GM13976 (cell line): ENCODE measurements at regions not wholly inside any gene's neighbourhood (a gene's known extent, or its start where the extent isn't known, plus 50 kb on each side); places are given as distances from the start of the nearest gene placed in this dataset.

Experiments
- DNase-seq: peaks from one replicate; pipeline ENCODE4 v3.0.0; 2012; ENCODE audit warnings: low spot score
- CTCF ChIP-seq: IDR thresholded peaks from 2 replicates; pipeline ENCODE4 v1.5.1; 2012; ENCODE audit warnings: borderline replicate concordance, mild to moderate bottlenecking; ENCODE audit not compliant: insufficient read depth; ENCODE audit errors: extremely low read depth, missing control alignments, control extremely low read depth
- in situ Hi-C: fragments of 300-500 bp; cut with MboI; formaldehyde crosslinking; loops from one replicate; pipeline ENCODE4 v1.12.0; 2022; ENCODE audit warnings: low sequenced_read_pairs, mixed read lengths, inconsistent platforms; ENCODE audit not compliant: unreplicated experiment

GRCh38 chr10:113399065-113399464 lies 153.8 kb upstream of the HABP2 start:
- no peak for TF ChIP-seq CTCF
- DNase-seq = no peak
- in situ Hi-C loops = loop anchor here (25.0 kb wide), 2 partner anchors 687 to 912 kb away; no protein-coding TSS in a partner anchor

- no peak for DNase-seq
- in situ Hi-C loops = no loop called here
- TF ChIP-seq CTCF = no peak
These were observed 150.3 kb upstream of the HABP2 start for GRCh38 chr10:113402602-113403001.

- no peak for DNase-seq
- TF ChIP-seq CTCF = no peak
- in situ Hi-C loops = no loop called here
These were observed 145.6 kb upstream of the HABP2 start for GRCh38 chr10:113407218-113407617.

GRCh38 chr10:113409175-113409574 lies 143.7 kb upstream of the HABP2 start:
- DNase-seq = no peak
- in situ Hi-C loops = no loop called here
- no peak for TF ChIP-seq CTCF

- DNase-seq = no peak
- in situ Hi-C loops = no loop called here
- TF ChIP-seq CTCF = no peak
These were observed 142.2 kb upstream of the HABP2 start for GRCh38 chr10:113410618-113411017.

GRCh38 chr10:113411456-113411855 lies 141.4 kb upstream of the HABP2 start:
- DNase-seq = no peak
- in situ Hi-C loops = no loop called here
- TF ChIP-seq CTCF = no peak

GRCh38 chr10:113412161-113412560 lies 140.7 kb upstream of the HABP2 start:
- no peak for DNase-seq
- no peak for TF ChIP-seq CTCF
- in situ Hi-C loops = no loop called here
